AG04450 (cell line): ENCODE measurements at regions not wholly inside any gene's neighbourhood (a gene's known extent, or its start where the extent isn't known, plus 50 kb on each side); places are given as distances from the start of the nearest gene placed in this dataset.

Experiments used
- CTCF ChIA-PET: fragments of 300-600, 350-600 bp; formaldehyde crosslinking; extraction: SDS; loops from one replicate; lab custom pipeline; 2022; ENCODE audit warnings: antibody characterized with exemption, inconsistent platforms; lab: Charles Lee
- POLR2A ChIA-PET: fragments of 350-600 bp; formaldehyde crosslinking; extraction: SDS; loops from one replicate; lab custom pipeline; 2021; ENCODE audit warnings: antibody characterized with exemption, inconsistent platforms; lab: Yijun Ruan, JAX
- DNase-seq: peaks from one replicate; pipeline ENCODE4 v3.0.0-alpha.2; 2011; ENCODE audit warnings: low read depth, low spot score
- H3K27ac ChIP-seq: one replicate; pipeline ENCODE4 v1.5.1; 2012; ENCODE audit warnings: low read depth, low read length, control low read depth
- H3K27me3 ChIP-seq: one replicate; pipeline ENCODE4 v1.6.0; 2012; ENCODE audit warnings: low read length; ENCODE audit not compliant: control insufficient read depth, insufficient read depth
- H3K4me3 ChIP-seq: 2 replicates; pipeline ENCODE4 v1.5.1; 2011; ENCODE audit warnings: mild to moderate bottlenecking, low read depth, low read length, control low read depth
- H3K9me3 ChIP-seq: 2 replicates; pipeline ENCODE4 v1.5.1; 2012; ENCODE audit warnings: low read length; ENCODE audit not compliant: control insufficient read depth, insufficient read depth
- CTCF ChIP-seq: IDR thresholded peaks from 2 replicates; pipeline ENCODE4 v1.5.1; 2011; ENCODE audit warnings: low read depth, low read length, control low read depth, inconsistent platforms

GRCh38 chr18:45467945-45468344, 147.3 kb upstream of the SLC14A2 start:
- ChIA-PET POLR2A (no interaction called here), CTCF (no interaction called here)
- DNase-seq = no peak
- no peak overlapping the region for H3K27ac ChIP-seq
- no peak for TF ChIP-seq CTCF
- H3K9me3 ChIP-seq = no peaks in the 10 kb centered on the region
- no peak overlapping the region for H3K4me3 ChIP-seq
- peaks cover 2% of the 10 kb centered on the region for H3K27me3 ChIP-seq

- H3K9me3 ChIP-seq = no peaks in the 10 kb centered on the region
- TF ChIP-seq CTCF = no peak
- no peaks in the 10 kb centered on the region for H3K27me3 ChIP-seq
- ChIA-PET POLR2A (no interaction called here), CTCF (no interaction called here)
- no peak overlapping the region for H3K27ac ChIP-seq
- no peak overlapping the region for H3K4me3 ChIP-seq
- DNase-seq = no peak
Measured at GRCh38 chr18:45478889-45479288, 136.4 kb upstream of the SLC14A2 start.

- H3K27ac ChIP-seq = no peak overlapping the region
- ChIA-PET CTCF (no interaction called here), POLR2A (no interaction called here)
- DNase-seq = no peak
- TF ChIP-seq CTCF = no peak
- H3K27me3 ChIP-seq = no peaks in the 10 kb centered on the region
- H3K4me3 ChIP-seq = no peak overlapping the region
- no peaks in the 10 kb centered on the region for H3K9me3 ChIP-seq
Measured at GRCh38 chr18:45480219-45481015, 134.9 kb upstream of the SLC14A2 start.

- no peak for DNase-seq
- CTCF ChIA-PET = no interaction called here
- H3K27me3 ChIP-seq = no peaks in the 10 kb centered on the region
- POLR2A ChIA-PET = no interaction called here
- no peaks in the 10 kb centered on the region for H3K9me3 ChIP-seq
- TF ChIP-seq CTCF = no peak
- no peak overlapping the region for H3K4me3 ChIP-seq
- H3K27ac ChIP-seq = no peak overlapping the region
Measured at GRCh38 chr18:45481821-45482220, 133.5 kb upstream of the SLC14A2 start.

GRCh38 chr18:45482286-45482685, 133.0 kb upstream of the SLC14A2 start:
- ChIA-PET POLR2A (no interaction called here), CTCF (no interaction called here)
- no peak for TF ChIP-seq CTCF
- no peak for DNase-seq
- no peak overlapping the region for H3K4me3 ChIP-seq
- H3K27ac ChIP-seq = no peak overlapping the region
- H3K27me3 ChIP-seq = no peaks in the 10 kb centered on the region
- no peaks in the 10 kb centered on the region for H3K9me3 ChIP-seq
